Lower leg skin (tissue), 4 donors: ENCODE measurements at regions not wholly inside any gene's neighbourhood (a gene's known extent, or its start where the extent isn't known, plus 50 kb on each side); places are given as distances from the start of the nearest gene placed in this dataset.
A peak's percentile ranks its signal among the peaks of the same experiment; 100 is the strongest.
"Not testable (repeated sequence)": the region's sequence is repeated elsewhere in the genome, so short reads cannot be mapped to it uniquely, and the experiment has no call there.

Experiments
- DNase-seq, 2 donors: peaks; one replicate each; pipeline ENCODE4 v3.0.0-alpha.2; 2019; ENCODE audit warnings: low spot score in 2 of 2
- H3K4me3 ChIP-seq: fragments of 200-600 bp; sonication (generic); 2 replicates; pipeline ENCODE4 v1.5.1; 2017; ENCODE audit warnings: mild to moderate bottlenecking, low read depth; ENCODE audit not compliant: poor library complexity, severe bottlenecking
- POLR2A ChIP-seq, 2 donors: fragments of 450-650 bp; IDR thresholded peaks; one replicate each; pipeline ENCODE4 v1.6.1; 2016 to 2017; ENCODE audit warnings: antibody characterized with exemption in 2 of 2, mild to moderate bottlenecking in 1 of 2, moderate library complexity in 1 of 2
- WGBS, 2 donors: methylation state at CpG; one replicate each; pipeline ENCODE4 v1.1.5; 2018; 5-methylcytosine and 5-hydroxymethylcytosine counted together
- intact Hi-C: fragments of 100-400 bp; cut with DNase I; formaldehyde crosslinking; loops from one replicate; pipeline ENCODE4 v1.15.0; 2023; ENCODE audit warnings: low total_unique reads
- TF ChIP-seq, protein P1 (sequence below), 3 donors: fragments of 450-650 bp; IDR thresholded peaks; one replicate each; pipeline ENCODE4 v1.5.1; 2016; ENCODE audit warnings: antibody characterized with exemption in 3 of 3, mild to moderate bottlenecking in 3 of 3, moderate library complexity in 2 of 3

DNA sequence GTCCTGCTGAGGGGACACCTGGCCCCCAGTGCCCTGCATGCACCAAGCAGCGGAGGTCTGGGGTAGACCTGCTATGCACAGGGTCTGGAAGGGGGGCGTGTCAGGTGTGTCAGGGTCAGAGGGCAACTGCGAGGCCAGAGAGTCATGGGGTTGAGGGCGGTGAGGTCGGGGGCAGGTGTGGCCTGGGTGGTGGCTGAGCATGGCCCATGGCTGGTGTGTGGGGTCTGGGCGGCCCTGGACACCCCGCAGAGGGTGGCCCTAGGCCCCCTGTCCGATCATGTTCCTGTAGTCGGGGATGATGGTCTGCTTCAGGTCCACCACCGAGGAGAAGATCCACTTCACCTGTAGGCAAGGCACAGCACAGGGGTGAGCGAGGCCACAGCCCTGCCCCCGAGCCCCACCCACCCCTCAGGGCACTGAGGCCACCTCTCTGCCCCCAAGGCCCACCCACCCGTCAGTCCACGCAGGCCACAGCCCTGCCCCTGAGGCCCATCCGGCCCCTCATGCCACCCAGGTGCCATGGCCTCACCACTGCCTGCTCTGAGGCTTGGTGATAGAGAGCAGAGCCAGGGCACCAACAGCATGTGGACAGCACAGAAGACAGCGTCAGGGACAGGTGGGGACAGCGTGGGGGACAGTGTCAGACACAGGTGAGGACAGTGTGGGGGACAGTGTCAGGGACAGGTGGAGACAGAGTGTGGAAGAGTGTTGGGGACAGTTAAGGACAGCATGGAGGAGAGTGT, 211.3 kb downstream of the TMEM121 start:
- no peak for TF ChIP-seq POLR2A (IDR thresholded peaks at IDR 0.05)
- TF ChIP-seq, protein P1, sequence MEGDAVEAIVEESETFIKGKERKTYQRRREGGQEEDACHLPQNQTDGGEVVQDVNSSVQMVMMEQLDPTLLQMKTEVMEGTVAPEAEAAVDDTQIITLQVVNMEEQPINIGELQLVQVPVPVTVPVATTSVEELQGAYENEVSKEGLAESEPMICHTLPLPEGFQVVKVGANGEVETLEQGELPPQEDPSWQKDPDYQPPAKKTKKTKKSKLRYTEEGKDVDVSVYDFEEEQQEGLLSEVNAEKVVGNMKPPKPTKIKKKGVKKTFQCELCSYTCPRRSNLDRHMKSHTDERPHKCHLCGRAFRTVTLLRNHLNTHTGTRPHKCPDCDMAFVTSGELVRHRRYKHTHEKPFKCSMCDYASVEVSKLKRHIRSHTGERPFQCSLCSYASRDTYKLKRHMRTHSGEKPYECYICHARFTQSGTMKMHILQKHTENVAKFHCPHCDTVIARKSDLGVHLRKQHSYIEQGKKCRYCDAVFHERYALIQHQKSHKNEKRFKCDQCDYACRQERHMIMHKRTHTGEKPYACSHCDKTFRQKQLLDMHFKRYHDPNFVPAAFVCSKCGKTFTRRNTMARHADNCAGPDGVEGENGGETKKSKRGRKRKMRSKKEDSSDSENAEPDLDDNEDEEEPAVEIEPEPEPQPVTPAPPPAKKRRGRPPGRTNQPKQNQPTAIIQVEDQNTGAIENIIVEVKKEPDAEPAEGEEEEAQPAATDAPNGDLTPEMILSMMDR (IDR thresholded peaks at IDR 0.05) = no peak
- H3K4me3 ChIP-seq = no peak overlapping the region
- 63 to 78% methylated on average over 7 to 10 of the region's 17 CpGs for WGBS, 2 donors
- intact Hi-C loops = no loop called here
- DNase-seq = peak in 1 of 2 donors; percentile 76

DNA sequence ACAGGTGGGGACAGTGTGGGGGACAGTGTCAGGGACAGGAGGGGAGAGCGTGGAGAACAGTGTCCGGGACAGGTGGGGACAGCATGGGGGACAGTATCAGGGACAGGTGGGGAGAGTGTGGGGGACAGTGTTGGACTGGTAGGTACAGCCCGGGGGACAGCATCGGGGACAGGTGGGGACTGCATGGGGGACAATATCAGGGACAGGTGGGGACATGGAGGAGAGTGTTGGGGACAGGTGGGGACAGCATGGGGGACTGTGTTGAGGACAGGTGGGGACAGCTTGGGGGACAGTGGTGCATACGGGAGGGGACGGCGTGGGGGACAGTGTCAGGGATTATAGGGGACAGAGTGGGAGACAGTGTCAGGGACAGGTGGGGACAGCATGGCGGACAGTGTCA, 212.3 kb downstream of the TMEM121 start:
- WGBS, 2 donors = 89 to 93% methylated on average over 8 of the region's 8 CpGs
- DNase-seq = no peak
- TF ChIP-seq, protein P1 (IDR thresholded peaks at IDR 0.05) = no peak
- no peak for TF ChIP-seq POLR2A (IDR thresholded peaks at IDR 0.05)
- no peak overlapping the region for H3K4me3 ChIP-seq
- intact Hi-C loops = no loop called here

DNA sequence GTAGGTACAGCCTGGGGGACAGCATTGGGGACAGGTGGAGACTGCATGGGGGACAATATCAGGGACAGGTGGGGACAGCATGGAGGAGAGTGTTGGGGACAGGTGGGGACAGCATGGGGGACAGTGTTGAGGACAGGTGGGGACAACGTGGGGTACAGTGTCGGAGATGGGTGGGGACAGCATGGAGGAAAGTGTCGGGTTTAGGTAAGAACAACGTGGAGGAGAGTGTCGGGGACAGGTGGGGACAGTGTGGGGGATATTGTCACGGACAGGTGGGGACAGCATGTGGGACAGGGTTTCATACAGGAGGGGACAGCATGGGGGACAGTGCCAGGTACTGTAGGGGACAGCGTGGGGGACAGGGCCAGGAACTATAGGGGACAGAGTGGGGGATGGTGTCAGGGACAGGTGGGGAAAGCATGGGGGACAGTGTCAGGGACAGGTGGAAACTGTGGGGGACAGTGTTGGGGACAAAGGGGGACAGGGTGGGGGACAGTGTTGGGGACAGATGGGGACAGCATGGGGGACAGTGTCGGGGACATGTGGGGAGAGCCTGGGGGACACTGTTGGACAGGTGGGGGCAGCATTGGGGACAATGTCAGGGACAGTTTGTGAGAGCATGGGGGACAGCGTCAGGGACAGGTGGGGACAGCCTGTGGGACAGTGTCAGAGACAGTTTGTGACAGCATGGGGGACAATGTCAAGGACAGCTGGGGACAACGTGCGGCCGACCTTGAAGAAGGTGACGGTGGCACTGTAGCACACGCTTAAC, 213.1 kb downstream of the TMEM121 start:
- DNase-seq = no peak
- H3K4me3 ChIP-seq = no peak overlapping the region
- 84 to 90% methylated on average over 14 of the region's 14 CpGs for WGBS, 2 donors
- TF ChIP-seq, protein P1 (IDR thresholded peaks at IDR 0.05) = no peak
- no peak for TF ChIP-seq POLR2A (IDR thresholded peaks at IDR 0.05)
- intact Hi-C loops = no loop called here

GRCh38 chr14:105740272-105740671, 213.9 kb downstream of the TMEM121 start:
- WGBS, 2 donors = 73% methylated on average over 13 of the region's 18 CpGs; no CpG with 5 or more reads in 1 of the 2 donors
- DNase-seq, H3K4me3 ChIP-seq, intact Hi-C loops: not testable (repeated sequence)

GRCh38 chr14:105740961-105741360, 214.6 kb downstream of the TMEM121 start:
- no CpG with 5 or more reads among the region's 14 CpGs for WGBS, 2 donors
- DNase-seq, H3K4me3 ChIP-seq, intact Hi-C loops: not testable (repeated sequence)

DNA sequence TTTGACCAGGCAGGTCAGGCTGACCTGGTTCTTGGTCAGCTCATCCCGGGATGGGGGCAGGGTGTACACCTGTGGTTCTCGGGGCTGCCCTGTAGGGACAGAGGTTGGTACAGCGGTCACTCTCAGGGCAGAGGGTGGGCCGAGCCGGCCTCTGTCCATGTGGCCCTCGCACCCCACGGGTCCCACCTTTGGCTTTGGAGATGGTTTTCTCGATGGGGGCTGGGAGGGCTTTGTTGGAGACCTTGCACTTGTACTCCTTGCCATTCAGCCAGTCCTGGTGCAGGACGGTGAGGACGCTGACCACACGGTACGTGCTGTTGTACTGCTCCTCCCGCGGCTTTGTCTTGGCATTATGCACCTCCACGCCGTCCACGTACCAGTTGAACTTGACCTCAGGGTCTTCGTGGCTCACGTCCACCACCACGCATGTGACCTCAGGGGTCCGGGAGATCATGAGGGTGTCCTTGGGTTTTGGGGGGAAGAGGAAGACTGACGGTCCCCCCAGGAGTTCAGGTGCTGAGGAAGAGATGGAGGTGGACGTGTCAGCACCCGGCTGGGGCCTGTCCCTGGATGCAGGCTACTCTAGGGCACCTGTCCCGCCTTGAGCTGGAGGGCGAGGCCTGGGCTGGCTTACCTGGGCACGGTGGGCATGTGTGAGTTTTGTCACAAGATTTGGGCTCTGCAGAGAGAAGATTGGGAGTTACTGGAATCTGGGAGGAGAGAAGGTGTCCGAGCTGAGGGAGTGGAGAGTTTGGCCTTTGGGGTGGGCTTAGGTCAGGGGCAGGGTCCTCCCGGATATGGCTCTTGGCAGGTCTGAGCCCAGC, 215.5 kb downstream of the TMEM121 start:
- H3K4me3 ChIP-seq, intact Hi-C loops: not testable (repeated sequence)
- DNase-seq = peak in 1 of 2 donors; percentile 66
- WGBS, 2 donors = 87 to 89% methylated on average over 29 of the region's 29 CpGs

DNA sequence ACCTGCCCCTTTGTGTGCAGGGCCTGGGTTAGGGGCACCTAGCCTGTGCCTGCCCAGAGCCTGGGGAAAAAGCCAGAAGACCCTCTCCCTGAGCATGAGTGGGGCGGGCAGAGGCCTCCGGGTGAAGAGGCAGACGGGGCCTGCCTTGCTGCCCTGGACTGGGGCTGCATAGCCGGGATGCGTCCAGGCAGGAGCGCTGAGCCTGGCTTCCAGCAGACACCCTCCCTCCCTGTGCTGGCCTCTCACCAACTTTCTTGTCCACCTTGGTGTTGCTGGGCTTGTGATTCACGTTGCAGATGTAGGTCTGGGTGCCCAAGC, 216.1 kb downstream of the TMEM121 start:
- TF ChIP-seq, protein P1 (IDR thresholded peaks at IDR 0.05) = no peak
- H3K4me3 ChIP-seq = no peak overlapping the region
- no peak for DNase-seq
- WGBS, 2 donors = 68% methylated on average over 7 of the region's 7 CpGs
- intact Hi-C loops = no loop called here

DNA sequence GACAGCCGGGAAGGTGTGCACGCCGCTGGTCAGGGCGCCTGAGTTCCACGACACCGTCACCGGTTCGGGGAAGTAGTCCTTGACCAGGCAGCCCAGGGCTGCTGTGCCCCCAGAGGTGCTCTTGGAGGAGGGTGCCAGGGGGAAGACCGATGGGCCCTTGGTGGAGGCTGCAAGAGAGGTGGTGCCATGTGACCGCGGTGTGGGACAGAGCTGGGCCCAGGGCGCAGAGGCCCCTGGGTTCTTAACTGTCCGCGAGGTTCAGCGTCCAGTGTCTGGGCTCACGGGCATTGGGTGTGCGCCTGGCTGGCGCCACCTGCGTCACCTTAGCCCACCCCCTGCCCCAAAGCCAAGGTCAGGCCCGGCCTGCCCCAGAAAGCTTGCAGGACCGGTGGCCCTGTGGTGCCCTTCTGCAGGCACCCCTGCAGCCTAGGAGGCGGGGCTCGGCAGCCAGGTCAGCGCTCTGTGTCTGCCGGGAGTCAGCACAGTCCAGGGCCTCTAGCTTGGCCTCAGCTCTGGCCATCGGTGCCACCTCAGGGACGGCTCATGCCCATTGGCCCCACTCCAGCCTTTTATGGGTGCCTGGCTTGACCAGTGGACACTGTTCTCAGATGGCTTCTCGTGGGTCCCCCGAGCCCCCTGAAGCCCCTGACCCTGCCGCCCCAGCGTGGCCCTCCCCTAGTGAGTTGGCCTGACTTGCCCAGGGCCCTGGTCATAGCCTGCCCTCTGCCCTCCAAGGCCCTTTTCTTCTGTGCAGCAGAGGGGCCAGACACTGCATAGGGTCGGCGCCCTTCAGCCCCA, 216.7 kb downstream of the TMEM121 start:
- H3K4me3 ChIP-seq, DNase-seq, intact Hi-C loops: not testable (repeated sequence)
- 74 to 80% methylated on average over 14 to 22 of the region's 33 CpGs for WGBS, 2 donors

- DNase-seq, H3K4me3 ChIP-seq, intact Hi-C loops: not testable (repeated sequence)
- WGBS, 2 donors = 33 to 36% methylated on average over 5 to 7 of the region's 10 CpGs
These were observed 217.9 kb downstream of the TMEM121 start for GRCh38 chr14:105744213-105744787.
